ENCODE measurements at regions not wholly inside any gene's neighbourhood (a gene's known extent, or its start where the extent isn't known, plus 50 kb on each side); places are given as distances from the start of the nearest gene placed in this dataset.

- no peak for TF ChIP-seq CTCF (IDR thresholded peaks at IDR 0.05)
- no peak for TF ChIP-seq POLR2A (IDR thresholded peaks at IDR 0.05)
- TF ChIP-seq EP300 (IDR thresholded peaks at IDR 0.05; ENCODE audit: low read depth), result no peak
- no peak for TF ChIP-seq POLR2AphosphoS5 (IDR thresholded peaks at IDR 0.05)
Measured at GRCh38 chr16:49179714-49180330, 101.8 kb downstream of the CBLN1 start.
